ENCODE measurements at regions not wholly inside any gene's neighbourhood (a gene's known extent, or its start where the extent isn't known, plus 50 kb on each side); places are given as distances from the start of the nearest gene placed in this dataset.

- H3K4me1 ChIP-seq (replicated peaks) = peaks cover 10% of the 10 kb centered on the region
- no peaks in the 10 kb centered on the region for H3K36me3 ChIP-seq
- intact Hi-C loops (cut with DNase I) = no loop called here
- TF ChIP-seq POLR2A (IDR thresholded peaks at IDR 0.05) = no peak
- TF ChIP-seq CTCF (IDR thresholded peaks at IDR 0.05) = no peak
- TF ChIP-seq POLR2AphosphoS5 (IDR thresholded peaks at IDR 0.05) = no peak
- H3K27ac ChIP-seq = peak overlapping the region in 1 of 2 donors; percentile 23
- H3K9me3 ChIP-seq = no peaks in the 10 kb centered on the region
- no peak overlapping the region for H3K4me3 ChIP-seq
- H3K27me3 ChIP-seq (replicated peaks; ENCODE audit: insufficient read depth) = no peaks in the 10 kb centered on the region
- 76% methylated on average over 5 of the region's 5 CpGs for WGBS
- DNase-seq (ENCODE audit: low spot score) = no peak
Measured at GRCh38 chr2:234628953-234629352, 132.1 kb upstream of the ARL4C start.

- H3K27ac ChIP-seq = no peak overlapping the region
- no peaks in the 10 kb centered on the region for H3K4me1 ChIP-seq (replicated peaks)
- TF ChIP-seq POLR2AphosphoS5 (IDR thresholded peaks at IDR 0.05) (no peak), CTCF (IDR thresholded peaks at IDR 0.05) (no peak), POLR2A (IDR thresholded peaks at IDR 0.05) (no peak)
- intact Hi-C loops (cut with DNase I) = no loop called here
- no peaks in the 10 kb centered on the region for H3K27me3 ChIP-seq (replicated peaks; ENCODE audit: insufficient read depth)
- H3K4me3 ChIP-seq = no peak overlapping the region
- no peaks in the 10 kb centered on the region for H3K9me3 ChIP-seq
- WGBS = 68% methylated on average over 2 of the region's 2 CpGs
- no peak for DNase-seq (ENCODE audit: low spot score)
- H3K36me3 ChIP-seq = no peaks in the 10 kb centered on the region
Measured at GRCh38 chr2:234627308-234627707, 130.4 kb upstream of the ARL4C start.

- no peaks in the 10 kb centered on the region for H3K4me1 ChIP-seq (replicated peaks)
- H3K9me3 ChIP-seq = no peaks in the 10 kb centered on the region
- no peaks in the 10 kb centered on the region for H3K27me3 ChIP-seq (replicated peaks; ENCODE audit: insufficient read depth)
- H3K27ac ChIP-seq = no peak overlapping the region
- WGBS = 80% methylated on average over 7 of the region's 7 CpGs
- no peak for TF ChIP-seq POLR2A (IDR thresholded peaks at IDR 0.05)
- no peak for TF ChIP-seq POLR2AphosphoS5 (IDR thresholded peaks at IDR 0.05)
- no peaks in the 10 kb centered on the region for H3K36me3 ChIP-seq
- no peak for DNase-seq (ENCODE audit: low spot score)
- intact Hi-C loops (cut with DNase I) = no loop called here
- no peak overlapping the region for H3K4me3 ChIP-seq
Measured at GRCh38 chr2:234626566-234627130, 129.8 kb upstream of the ARL4C start.

GRCh38 chr2:234625626-234626250 lies 128.9 kb upstream of the ARL4C start:
- no peak overlapping the region for H3K27ac ChIP-seq
- WGBS = 56% methylated on average over 4 of the region's 4 CpGs
- no peaks in the 10 kb centered on the region for H3K4me1 ChIP-seq (replicated peaks)
- intact Hi-C loops (cut with DNase I) = no loop called here
- no peaks in the 10 kb centered on the region for H3K36me3 ChIP-seq
- no peak for DNase-seq (ENCODE audit: low spot score)
- H3K27me3 ChIP-seq (replicated peaks; ENCODE audit: insufficient read depth) = no peaks in the 10 kb centered on the region
- no peak overlapping the region for H3K4me3 ChIP-seq
- TF ChIP-seq CTCF (IDR thresholded peaks at IDR 0.05) = no peak
- no peak for TF ChIP-seq POLR2A (IDR thresholded peaks at IDR 0.05)
- TF ChIP-seq POLR2AphosphoS5 (IDR thresholded peaks at IDR 0.05) = no peak
- H3K9me3 ChIP-seq = no peaks in the 10 kb centered on the region

- no peak for DNase-seq (ENCODE audit: low spot score)
- Histone ChIP-seq H3K9me3 (no peaks in the 10 kb centered on the region), H3K27ac (no peak overlapping the region), H3K4me1 (replicated peaks) (no peaks in the 10 kb centered on the region), H3K27me3 (replicated peaks; ENCODE audit: insufficient read depth) (no peaks in the 10 kb centered on the region), H3K36me3 (no peaks in the 10 kb centered on the region), H3K4me3 (no peak overlapping the region)
- intact Hi-C loops (cut with DNase I) = no loop called here
- TF ChIP-seq CTCF (IDR thresholded peaks at IDR 0.05) (no peak), POLR2AphosphoS5 (IDR thresholded peaks at IDR 0.05) (no peak), POLR2A (IDR thresholded peaks at IDR 0.05) (no peak)
- 86% methylated on average over 5 of the region's 5 CpGs for WGBS
Measured at GRCh38 chr2:234623521-234623991, 126.7 kb upstream of the ARL4C start.
